Thyroid gland (tissue), 4 donors: ENCODE measurements at regions not wholly inside any gene's neighbourhood (a gene's known extent, or its start where the extent isn't known, plus 50 kb on each side); places are given as distances from the start of the nearest gene placed in this dataset.

Experiments used
- DNase-seq, 2 donors: peaks; one replicate each; pipeline ENCODE4 v3.0.0-alpha.2; 2019
- H3K27ac ChIP-seq, 3 donors: fragments of 200-600 bp; sonication (generic); 1 replicate in 2 of 3; 2 replicates in 1 of 3; pipeline ENCODE4 v1.5.1; 2016 to 2019; ENCODE audit warnings: mild to moderate bottlenecking in 1 of 3, moderate library complexity in 1 of 3
- H3K27me3 ChIP-seq: fragments of 200-600 bp; sonication (generic); one replicate; pipeline ENCODE4 v1.5.1; 2019
- H3K36me3 ChIP-seq, 2 donors: fragments of 200-600 bp; sonication (generic); one replicate each; pipeline ENCODE4 v1.5.1; 2016 to 2019
- H3K4me1 ChIP-seq, 2 donors: fragments of 200-600 bp; sonication (generic); one replicate each; pipeline ENCODE4 v1.5.1; 2017 to 2019
- H3K4me3 ChIP-seq, 3 donors: fragments of 200-600 bp; sonication (generic); replicated peaks in 1 of 3; 1 replicate in 2 of 3; 2 replicates in 1 of 3; pipeline ENCODE4 v1.5.1; 2016; ENCODE audit warnings: mild to moderate bottlenecking in 1 of 3
- H3K9me3 ChIP-seq: fragments of 200-600 bp; sonication (generic); one replicate; pipeline ENCODE4 v1.5.1; 2017
- CTCF ChIP-seq, 6 experiments: fragments of 200-600 bp in 3 of 6; fragments of 450-650 bp in 3 of 6; sonication (generic) in 3 of 6; IDR thresholded peaks; one replicate each; pipeline ENCODE4 v1.5.1; 2016 to 2019; ENCODE audit warnings: antibody characterized with exemption in 6 of 6, mild to moderate bottlenecking in 2 of 6, inconsistent platforms in 1 of 6, moderate library complexity in 1 of 6
- POLR2A ChIP-seq, 2 donors: fragments of 450-650 bp; IDR thresholded peaks; one replicate each; pipeline ENCODE4 v1.6.1; 2017; ENCODE audit warnings: antibody characterized with exemption in 2 of 2, mild to moderate bottlenecking in 2 of 2, moderate library complexity in 1 of 2
- WGBS, 2 donors: methylation state at CpG; one replicate each; pipeline ENCODE4 v1.1.5; 2017; 5-methylcytosine and 5-hydroxymethylcytosine counted together
- intact Hi-C: fragments of 100-400 bp; cut with DNase I; formaldehyde crosslinking; loops from one replicate; pipeline ENCODE4 v1.15.1; 2023

GRCh38 chr3:193852901-193853300, 259.9 kb downstream of the OPA1 start:
- Histone ChIP-seq H3K4me3 (no peak overlapping the region), H3K36me3 (no peaks in the 10 kb centered on the region), H3K27ac (peak overlapping the region; percentile 82 to 95 (median 94)), H3K27me3 (no peaks in the 10 kb centered on the region), H3K9me3 (no peaks in the 10 kb centered on the region), H3K4me1 (peaks cover 40 to 47% of the 10 kb centered on the region in 2 donors)
- TF ChIP-seq POLR2A (IDR thresholded peaks at IDR 0.05) (no peak), CTCF (IDR thresholded peaks at IDR 0.05) (no peak)
- WGBS, 2 donors, result 65 to 78% methylated on average over 1 of the region's 1 CpG
- intact Hi-C loops, result no loop called here
- DNase-seq, result no peak

GRCh38 chr3:193853511-193854219, 260.7 kb downstream of the OPA1 start:
- Histone ChIP-seq H3K9me3 (no peaks in the 10 kb centered on the region), H3K36me3 (no peaks in the 10 kb centered on the region), H3K4me3 (no peak overlapping the region), H3K4me1 (peaks cover 45 to 55% of the 10 kb centered on the region in 2 donors), H3K27me3 (no peaks in the 10 kb centered on the region), H3K27ac (peak overlapping the region; percentile 41 to 95 (median 94))
- TF ChIP-seq POLR2A (IDR thresholded peaks at IDR 0.05), result no peak
- intact Hi-C loops, result no loop called here
- WGBS, 2 donors, result 69 to 84% methylated on average over 3 of the region's 3 CpGs
- DNase-seq, result no peak

- peak overlapping the region; percentile 36 to 77 (median 59) for H3K27ac ChIP-seq
- DNase-seq, result peak; percentile 50 to 61
- TF ChIP-seq CTCF (IDR thresholded peaks at IDR 0.05), result no peak
- no peak for TF ChIP-seq POLR2A (IDR thresholded peaks at IDR 0.05)
- intact Hi-C loops, result no loop called here
- 64 to 81% methylated on average over 3 of the region's 3 CpGs for WGBS, 2 donors
- H3K36me3 ChIP-seq, result no peaks in the 10 kb centered on the region
- no peak overlapping the region for H3K4me3 ChIP-seq
- peaks cover 28 to 32% of the 10 kb centered on the region in 2 donors for H3K4me1 ChIP-seq
- H3K27me3 ChIP-seq, result no peaks in the 10 kb centered on the region
- no peaks in the 10 kb centered on the region for H3K9me3 ChIP-seq
Measured at GRCh38 chr3:193857996-193858395, 265.0 kb downstream of the OPA1 start.

GRCh38 chr3:193859195-193859594, 266.2 kb downstream of the OPA1 start:
- Histone ChIP-seq H3K36me3 (no peaks in the 10 kb centered on the region), H3K4me3 (no peak overlapping the region), H3K27me3 (no peaks in the 10 kb centered on the region), H3K9me3 (no peaks in the 10 kb centered on the region), H3K4me1 (peaks cover 20 to 25% of the 10 kb centered on the region in 2 donors), H3K27ac (peak overlapping the region in 1 of 3 donors; percentile 59)
- intact Hi-C loops, result no loop called here
- no peak for TF ChIP-seq POLR2A (IDR thresholded peaks at IDR 0.05)
- no peak for TF ChIP-seq CTCF (IDR thresholded peaks at IDR 0.05)
- no peak for DNase-seq
- 96 to 100% methylated on average over 3 of the region's 3 CpGs for WGBS, 2 donors

GRCh38 chr3:193861012-193861411, 268.0 kb downstream of the OPA1 start:
- H3K27me3 ChIP-seq, result no peaks in the 10 kb centered on the region
- H3K9me3 ChIP-seq, result no peaks in the 10 kb centered on the region
- H3K4me3 ChIP-seq, result no peak overlapping the region
- WGBS, 2 donors, result 93 to 100% methylated on average over 2 of the region's 2 CpGs
- H3K27ac ChIP-seq, result no peak overlapping the region
- no peak for DNase-seq
- H3K36me3 ChIP-seq, result no peaks in the 10 kb centered on the region
- intact Hi-C loops, result no loop called here
- H3K4me1 ChIP-seq, result peaks cover 15 to 22% of the 10 kb centered on the region in 2 donors
- TF ChIP-seq POLR2A (IDR thresholded peaks at IDR 0.05), result no peak
- no peak for TF ChIP-seq CTCF (IDR thresholded peaks at IDR 0.05)
